Kidney (tissue), 13 donors: ENCODE measurements at regions not wholly inside any gene's neighbourhood (a gene's known extent, or its start where the extent isn't known, plus 50 kb on each side); places are given as distances from the start of the nearest gene placed in this dataset.
"Not testable (repeated sequence)": the region's sequence is repeated elsewhere in the genome, so short reads cannot be mapped to it uniquely, and the experiment has no call there.

Source experiments
- DNase-seq, 5 donors: peaks; one replicate each; pipeline ENCODE4 v3.0.0-alpha.2; 2013 to 2020
- FAIRE-seq: peaks from 2 replicates; lab custom pipeline; 2012; peaks lifted over from hg19 to GRCh38; lab: Jason Lieb, UNC
- H3K27ac ChIP-seq, 2 donors: one replicate each; pipeline ENCODE4 v1.7.0; 2013; ENCODE audit warnings: low read depth in 2 of 2, low read length in 2 of 2, inconsistent platforms in 1 of 2
- H3K27me3 ChIP-seq: one replicate; pipeline ENCODE4 v1.7.1; 2013; ENCODE audit warnings: low read length, inconsistent platforms; ENCODE audit not compliant: control insufficient read depth, insufficient read depth
- H3K36me3 ChIP-seq, 3 donors: one replicate each; pipeline versions ENCODE4 v1.7.0 to v1.7.1; 2013; ENCODE audit warnings: low read length in 3 of 3, control low read depth in 1 of 3, inconsistent platforms in 1 of 3; ENCODE audit not compliant: insufficient read depth in 3 of 3, control insufficient read depth in 2 of 3
- H3K4me1 ChIP-seq, 3 donors: one replicate each; pipeline versions ENCODE4 v1.7.0 to v1.7.1; 2013; ENCODE audit warnings: low read length in 3 of 3, inconsistent platforms in 1 of 3, low read depth in 1 of 3; ENCODE audit not compliant: control insufficient read depth in 2 of 3, insufficient read depth in 2 of 3
- H3K4me3 ChIP-seq, 3 donors: one replicate each; pipeline versions ENCODE4 v1.7.0 to v1.8.1; 2013; ENCODE audit warnings: low read length in 3 of 3, control low read depth in 1 of 3, inconsistent platforms in 1 of 3
- H3K9ac ChIP-seq, 3 donors: one replicate each; pipeline versions ENCODE4 v1.7.0 to v1.7.1; 2013; ENCODE audit warnings: low read length in 3 of 3, control low read depth in 1 of 3, inconsistent platforms in 1 of 3
- H3K9me3 ChIP-seq, 3 donors: one replicate each; pipeline versions ENCODE4 v1.7.0 to v1.7.1; 2013; ENCODE audit warnings: low read length in 3 of 3, control low read depth in 1 of 3, inconsistent platforms in 1 of 3; ENCODE audit not compliant: control insufficient read depth in 2 of 3, insufficient read depth in 1 of 3
- CTCF ChIP-seq: IDR thresholded peaks from 3 replicates; pipeline ENCODE4 v1.5.1; 2012; ENCODE audit warnings: mild to moderate bottlenecking, moderate library complexity, borderline replicate concordance; ENCODE audit not compliant: insufficient read depth; ENCODE audit errors: extremely low read depth
- intact Hi-C: fragments of 100-400 bp; cut with DNase I; formaldehyde crosslinking; loops from one replicate; pipeline ENCODE4 v1.11.1; 2022
- donor health status: control.
- donor health status: control.
- donor health status: control.
- donor health status: control.
- donor health status: control.
- donor health status: DM: yes; HTN: yes; CAD: no.
- donor health status: Normal renal cell carcinoma (clear cell type).

- intact Hi-C loops = no loop called here
Measured at GRCh38 chr4:174183259-174183658, 100.2 kb downstream of the FBXO8 start.

GRCh38 chr4:174181827-174182226, 101.6 kb downstream of the FBXO8 start:
- no peak overlapping the region for H3K4me3 ChIP-seq
- no peak overlapping the region for H3K27ac ChIP-seq
- H3K9ac ChIP-seq = no peak overlapping the region
- no peaks in the 10 kb centered on the region for H3K9me3 ChIP-seq
- DNase-seq (no peak), FAIRE-seq (no peak)
- intact Hi-C loops = no loop called here
- no peaks in the 10 kb centered on the region for H3K27me3 ChIP-seq
- no peaks in the 10 kb centered on the region for H3K36me3 ChIP-seq
- TF ChIP-seq CTCF = no peak
- no peaks in the 10 kb centered on the region for H3K4me1 ChIP-seq

More at GRCh38 chr4:174183259-174183658, 100.2 kb downstream of the FBXO8 start:
- TF ChIP-seq CTCF = no peak
- no peak overlapping the region for H3K9ac ChIP-seq
- H3K4me3 ChIP-seq = no peak overlapping the region
- FAIRE-seq (no peak), DNase-seq (no peak)
- H3K27ac ChIP-seq = no peak overlapping the region
- no peaks in the 10 kb centered on the region for H3K4me1 ChIP-seq
- no peaks in the 10 kb centered on the region for H3K36me3 ChIP-seq
- no peaks in the 10 kb centered on the region for H3K27me3 ChIP-seq
- no peaks in the 10 kb centered on the region for H3K9me3 ChIP-seq

DNA sequence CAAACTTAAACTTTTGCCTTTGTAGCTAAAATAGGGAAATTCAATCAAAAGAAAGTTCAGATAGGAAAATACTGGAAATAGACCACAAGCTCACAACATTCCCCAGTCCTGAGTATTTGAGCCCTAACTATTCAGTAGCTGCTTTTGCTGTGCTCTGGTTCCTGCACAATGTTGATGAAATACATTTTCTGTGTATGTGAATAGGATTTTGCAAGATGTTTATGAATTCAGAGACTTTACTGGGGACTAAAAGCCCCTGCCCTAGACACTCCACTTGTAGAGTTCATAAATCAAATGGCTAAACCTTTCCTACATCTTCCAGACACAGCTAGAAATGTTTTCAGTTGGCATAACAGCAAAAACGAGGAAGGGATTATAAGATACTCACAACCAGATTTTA, 105.9 kb downstream of the FBXO8 start:
- no peaks in the 10 kb centered on the region for H3K36me3 ChIP-seq
- H3K4me1 ChIP-seq = no peaks in the 10 kb centered on the region
- H3K27me3 ChIP-seq = no peaks in the 10 kb centered on the region
- no peak for DNase-seq
- no peak overlapping the region for H3K9ac ChIP-seq
- FAIRE-seq = no peak
- H3K4me3 ChIP-seq = no peak overlapping the region
- intact Hi-C loops = no loop called here
- no peaks in the 10 kb centered on the region for H3K9me3 ChIP-seq
- no peak overlapping the region for H3K27ac ChIP-seq
- TF ChIP-seq CTCF = no peak

DNA sequence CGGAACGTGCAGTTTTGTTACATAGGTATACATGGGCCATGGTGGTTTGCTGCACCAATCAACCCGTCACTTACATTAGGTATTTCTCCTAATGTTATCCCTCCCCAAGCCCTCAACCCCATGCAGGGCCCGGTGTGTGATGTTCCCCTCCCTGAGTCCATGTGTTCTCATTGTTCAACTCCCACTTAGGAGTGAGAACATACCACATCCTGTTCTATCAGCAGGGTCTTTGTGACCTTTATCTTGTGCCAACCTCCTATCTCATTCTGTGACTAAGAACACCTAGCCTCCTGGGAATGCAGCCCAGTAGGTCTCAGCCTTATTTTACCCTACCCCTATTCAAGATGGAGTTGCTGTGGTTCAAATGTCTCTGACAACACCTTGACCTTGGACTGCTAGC, 107.6 kb downstream of the FBXO8 start:
- FAIRE-seq, H3K4me3 ChIP-seq, DNase-seq, intact Hi-C loops, H3K27me3 ChIP-seq, H3K9me3 ChIP-seq, H3K36me3 ChIP-seq, H3K27ac ChIP-seq, H3K9ac ChIP-seq, H3K4me1 ChIP-seq: not testable (repeated sequence)
